22Rv1 (cell line): ENCODE measurements at regions not wholly inside any gene's neighbourhood (a gene's known extent, or its start where the extent isn't known, plus 50 kb on each side); places are given as distances from the start of the nearest gene placed in this dataset.
A peak's percentile ranks its signal among the peaks of the same experiment; 100 is the strongest.

Source experiments
- H3K27ac ChIP-seq: fragments of 450-650 bp; 2 replicates; pipeline ENCODE4 v1.5.1; 2017
- CTCF ChIP-seq: fragments of 450-650 bp; IDR thresholded peaks from 2 replicates; pipeline ENCODE4 v1.5.1; 2017; ENCODE audit warnings: mild to moderate bottlenecking
- ZFX ChIP-seq: fragments of 450-650 bp; IDR thresholded peaks from 2 replicates; pipeline ENCODE4 v1.6.1; 2017; ENCODE audit warnings: antibody characterized with exemption, borderline replicate concordance

GRCh38 chr11:119483881-119484371 lies 61.0 kb upstream of the THY1 start:
- no peak for TF ChIP-seq ZFX
- no peak for TF ChIP-seq CTCF
- no peak overlapping the region for H3K27ac ChIP-seq

GRCh38 chr11:119483341-119483880 lies 60.4 kb upstream of the THY1 start:
- H3K27ac ChIP-seq, result no peak overlapping the region
- no peak for TF ChIP-seq CTCF
- TF ChIP-seq ZFX, result no peak

GRCh38 chr11:119482521-119483011 lies 59.6 kb upstream of the THY1 start:
- no peak overlapping the region for H3K27ac ChIP-seq
- TF ChIP-seq CTCF, result no peak
- TF ChIP-seq ZFX, result no peak

- no peak overlapping the region for H3K27ac ChIP-seq
- TF ChIP-seq ZFX (no peak), CTCF (peak; percentile 66)
These were observed 58.9 kb upstream of the THY1 start for GRCh38 chr11:119481667-119482400.

- TF ChIP-seq ZFX (no peak), CTCF (peak; percentile 93)
- H3K27ac ChIP-seq, result no peak overlapping the region
These were observed 58.2 kb upstream of the THY1 start for GRCh38 chr11:119481021-119481666.

GRCh38 chr11:119480380-119481020 lies 57.5 kb upstream of the THY1 start:
- no peak for TF ChIP-seq ZFX
- no peak for TF ChIP-seq CTCF
- no peak overlapping the region for H3K27ac ChIP-seq
